GM19438 (cell line): ENCODE measurements at regions not wholly inside any gene's neighbourhood (a gene's known extent, or its start where the extent isn't known, plus 50 kb on each side); places are given as distances from the start of the nearest gene placed in this dataset.
"Not testable (repeated sequence)": the region's sequence is repeated elsewhere in the genome, so short reads cannot be mapped to it uniquely, and the experiment has no call there.

Experiments used
- ATAC-seq: cut with Tn5 transposase; IDR thresholded peaks from one replicate; pipeline ENCODE4 v1.9.1; 2021; ENCODE audit warnings: low read depth; ENCODE audit not compliant: unreplicated experiment

DNA sequence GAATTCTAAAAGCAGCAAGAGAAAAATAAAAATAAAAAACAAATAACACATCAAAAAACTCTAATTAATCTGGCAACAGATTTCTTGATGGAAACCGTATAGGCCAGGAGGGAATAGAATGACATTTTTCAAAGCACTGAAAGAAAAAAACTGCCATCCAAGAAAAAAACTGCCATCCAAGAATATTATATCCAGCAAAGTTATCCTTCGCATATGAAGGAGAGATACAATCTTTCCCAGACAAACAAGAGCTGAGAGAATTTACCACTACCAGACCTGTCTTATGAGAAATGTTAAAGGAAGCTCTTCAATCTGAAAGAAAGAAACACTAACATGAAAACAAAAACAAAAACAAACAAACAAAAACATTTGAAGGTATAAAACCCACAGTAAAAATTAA is 214.8 kb downstream of the EMP1 start:
- ATAC-seq = no peak

- no peak for ATAC-seq
These were observed 209.6 kb downstream of the EMP1 start for GRCh38 chr12:13405961-13406703.

- no peak for ATAC-seq
These were observed 208.3 kb downstream of the EMP1 start for GRCh38 chr12:13404631-13405473.

- ATAC-seq = no peak
These were observed 207.6 kb downstream of the EMP1 start for GRCh38 chr12:13404111-13404628.

DNA sequence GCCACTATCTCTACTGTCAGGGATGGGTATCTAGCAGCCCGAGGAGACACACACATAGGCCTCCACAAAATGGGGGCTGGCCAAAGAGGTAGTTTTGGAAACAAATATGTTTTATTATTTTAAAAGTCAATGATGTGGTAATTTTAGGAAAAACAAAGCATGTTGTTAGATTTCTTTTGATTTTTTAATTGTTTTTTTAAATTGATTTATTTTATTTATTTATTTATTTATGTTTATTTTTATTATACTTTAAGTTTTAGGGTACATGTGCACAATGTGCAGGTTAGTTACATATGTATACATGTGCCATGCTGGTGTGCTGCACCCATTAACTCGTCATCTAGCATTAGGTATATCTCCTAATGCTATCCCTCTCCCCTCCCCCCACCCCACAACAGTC is 194.8 kb downstream of the EMP1 start:
- ATAC-seq = not testable (repeated sequence)

- ATAC-seq = no peak
These were observed 194.4 kb downstream of the EMP1 start for GRCh38 chr12:13390918-13391317.

DNA sequence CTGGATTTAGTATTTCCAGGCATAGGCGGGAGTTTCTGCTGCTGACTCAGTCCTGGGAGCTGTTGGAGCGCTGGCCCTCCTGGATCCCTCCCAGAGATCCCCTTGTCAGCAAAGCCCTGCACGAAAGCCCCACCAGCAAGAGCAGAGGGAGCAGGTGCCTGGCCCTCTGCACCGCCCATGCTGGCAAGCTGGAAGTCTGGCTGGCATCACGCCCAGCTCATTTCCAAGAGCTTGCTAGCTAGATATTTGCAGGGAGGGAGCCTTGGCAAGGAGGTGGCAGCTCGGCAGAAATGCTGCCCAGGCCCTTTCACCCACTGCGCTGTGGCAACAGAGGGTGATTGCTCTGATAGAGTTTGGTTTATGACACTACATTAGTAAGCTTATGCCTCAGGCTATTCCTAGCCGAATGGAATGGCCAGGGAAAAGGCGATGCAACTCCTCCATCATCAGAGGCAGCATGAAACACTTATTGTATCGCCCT is 193.9 kb downstream of the EMP1 start:
- no peak for ATAC-seq

- no peak for ATAC-seq
These were observed 190.6 kb downstream of the EMP1 start for GRCh38 chr12:13387101-13387500.

DNA sequence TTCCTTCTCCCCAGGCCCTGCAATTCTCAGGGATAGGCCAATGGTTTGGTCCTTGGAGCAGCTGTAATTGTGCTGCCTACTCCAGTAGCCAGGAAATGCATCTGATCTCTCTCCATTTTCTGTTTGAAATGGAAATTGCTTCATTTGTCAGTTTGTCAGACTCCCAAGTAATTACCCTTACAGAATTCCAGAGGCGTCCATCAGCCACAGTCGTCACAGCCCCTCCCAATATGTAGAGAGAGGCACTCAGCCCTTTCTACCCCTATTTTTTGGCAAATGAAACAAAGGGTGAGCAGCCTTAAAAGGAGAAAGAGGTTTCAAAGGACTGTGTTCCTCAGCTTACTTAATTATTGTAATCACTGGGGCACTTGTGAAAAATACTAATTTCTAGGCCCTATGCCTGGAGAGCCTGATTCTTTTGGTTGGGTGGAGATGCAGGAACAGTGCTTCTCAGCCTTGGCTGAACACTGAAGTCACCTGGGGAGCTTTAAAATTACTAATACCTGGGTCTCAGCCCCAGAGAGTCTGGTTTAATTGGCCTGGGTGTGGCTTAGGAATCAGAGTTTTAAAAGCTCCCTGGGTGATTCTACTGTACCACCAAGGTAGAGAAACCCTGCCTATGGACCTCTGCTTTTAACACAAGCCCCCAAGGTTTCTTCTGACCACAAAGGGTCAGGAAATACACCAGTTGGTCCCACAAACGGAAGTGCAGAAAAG is 190.0 kb downstream of the EMP1 start:
- no peak for ATAC-seq

DNA sequence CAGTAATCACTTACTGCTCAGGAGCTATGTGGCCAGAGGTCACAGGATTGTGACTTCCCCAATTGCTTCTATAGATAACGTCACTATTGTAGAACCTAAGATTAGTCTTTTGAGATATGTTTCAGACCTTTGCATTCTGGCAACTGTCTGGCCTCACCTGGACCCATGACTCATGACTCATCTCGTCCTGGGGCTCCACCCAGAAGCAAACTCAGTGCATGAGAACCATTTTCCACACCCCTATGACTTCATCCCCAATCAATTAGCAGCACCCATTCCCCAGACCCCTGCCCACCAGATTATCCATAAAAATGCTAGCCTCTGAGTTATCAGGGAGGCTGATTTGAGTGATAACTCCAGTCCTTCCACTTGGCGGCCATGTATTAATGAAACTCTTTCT is 186.9 kb downstream of the EMP1 start:
- ATAC-seq = no peak

DNA sequence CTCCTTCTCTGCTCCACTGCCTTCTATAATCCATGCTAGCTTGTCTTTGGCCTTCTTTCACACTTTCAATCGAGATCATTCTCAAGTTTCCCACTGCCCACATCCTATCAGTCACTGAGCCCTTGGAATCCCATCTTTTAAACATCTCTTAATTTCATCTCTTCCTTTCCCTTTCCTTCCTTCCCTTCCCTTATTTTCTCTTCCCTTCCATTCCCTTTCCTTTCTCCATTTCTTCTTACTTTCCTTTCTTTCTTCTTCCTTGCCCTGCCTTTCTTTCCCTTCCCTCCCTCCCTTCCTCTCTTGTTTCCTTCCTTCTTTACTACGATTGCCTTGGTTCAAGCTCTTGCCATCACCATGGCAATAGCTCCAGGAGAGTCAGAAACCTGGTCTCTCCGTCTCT is 183.8 kb downstream of the EMP1 start:
- ATAC-seq = no peak

GRCh38 chr12:13379531-13380188 is 183.1 kb downstream of the EMP1 start:
- ATAC-seq = no peak

GRCh38 chr12:13377698-13378097 is 181.2 kb downstream of the EMP1 start:
- ATAC-seq = no peak

- no peak for ATAC-seq
These were observed 180.3 kb downstream of the EMP1 start for GRCh38 chr12:13376610-13377373.

DNA sequence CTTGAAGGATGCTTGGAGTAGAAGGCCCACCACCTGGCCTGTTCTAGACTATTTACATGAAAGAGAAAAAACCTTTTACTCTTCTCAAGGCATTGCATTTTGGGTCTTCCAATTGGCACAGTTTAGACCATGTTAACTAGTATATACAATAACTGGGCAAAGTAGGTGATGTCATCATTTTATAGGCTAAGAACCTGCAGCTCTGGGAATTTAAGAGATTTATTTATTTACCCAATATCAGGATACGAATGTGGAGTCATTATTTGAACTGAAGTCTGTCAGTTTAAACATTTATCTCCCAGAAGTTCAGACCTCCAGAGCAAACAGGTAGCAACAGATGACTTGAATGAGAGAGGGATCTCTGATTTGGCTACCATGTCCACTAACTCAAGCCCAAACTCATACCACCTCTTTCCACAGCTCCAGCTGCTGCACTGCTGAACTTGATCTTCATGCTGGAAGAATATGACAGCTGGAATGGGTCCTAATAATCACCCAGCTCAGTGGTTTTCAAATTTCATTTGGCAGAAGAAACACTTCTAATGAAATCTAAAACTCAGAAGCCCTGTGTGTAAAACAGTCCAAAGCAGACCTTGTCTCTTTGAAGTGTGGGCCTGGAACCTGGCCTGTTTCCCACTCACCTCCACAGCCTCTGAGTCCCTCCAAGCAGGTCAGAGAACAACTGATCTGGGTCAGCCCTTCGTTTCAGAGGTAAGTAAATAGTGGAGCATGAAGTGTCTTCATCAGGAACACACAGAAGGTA is 179.2 kb downstream of the EMP1 start:
- ATAC-seq = no peak

- no peak for ATAC-seq
These were observed 178.3 kb downstream of the EMP1 start for GRCh38 chr12:13374793-13375192.

DNA sequence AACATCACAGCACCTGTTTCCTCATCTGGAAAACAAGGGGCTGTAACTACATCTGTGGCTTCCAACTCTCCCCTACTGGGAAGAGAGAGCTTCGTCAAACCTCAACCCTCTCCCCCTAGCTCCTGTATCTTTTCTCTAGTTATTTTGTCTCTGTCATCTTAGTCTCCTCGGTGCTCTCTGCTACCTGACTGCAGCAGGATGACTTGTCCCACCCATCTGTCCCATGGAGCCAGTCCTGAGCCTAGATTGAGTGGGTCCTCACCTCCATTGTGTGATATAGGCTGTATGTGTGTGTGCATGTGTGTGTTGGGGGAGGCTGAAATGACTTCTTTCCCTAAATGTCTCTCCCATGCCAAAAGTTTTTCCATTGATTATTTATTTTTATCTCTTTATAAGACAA is 177.3 kb downstream of the EMP1 start:
- no peak for ATAC-seq

DNA sequence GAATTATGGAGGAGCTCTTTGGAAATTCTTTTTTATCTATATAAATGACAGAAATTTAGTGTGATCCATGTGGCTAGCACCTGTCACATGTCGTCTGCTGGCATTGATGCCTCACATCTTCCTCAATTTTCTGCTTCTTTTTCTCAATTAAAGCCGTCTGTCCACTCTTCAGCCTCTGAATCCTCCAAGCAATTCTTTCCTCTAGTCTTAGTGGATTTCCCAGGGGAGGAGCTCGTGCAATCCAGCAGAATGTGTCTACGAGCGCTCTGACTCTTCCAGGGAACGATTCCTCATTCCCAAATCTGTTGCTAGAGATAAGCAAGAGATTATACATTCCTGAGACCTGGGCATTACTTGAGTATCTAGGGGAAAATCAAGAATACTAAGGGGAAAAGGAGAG is 176.6 kb downstream of the EMP1 start:
- no peak for ATAC-seq

DNA sequence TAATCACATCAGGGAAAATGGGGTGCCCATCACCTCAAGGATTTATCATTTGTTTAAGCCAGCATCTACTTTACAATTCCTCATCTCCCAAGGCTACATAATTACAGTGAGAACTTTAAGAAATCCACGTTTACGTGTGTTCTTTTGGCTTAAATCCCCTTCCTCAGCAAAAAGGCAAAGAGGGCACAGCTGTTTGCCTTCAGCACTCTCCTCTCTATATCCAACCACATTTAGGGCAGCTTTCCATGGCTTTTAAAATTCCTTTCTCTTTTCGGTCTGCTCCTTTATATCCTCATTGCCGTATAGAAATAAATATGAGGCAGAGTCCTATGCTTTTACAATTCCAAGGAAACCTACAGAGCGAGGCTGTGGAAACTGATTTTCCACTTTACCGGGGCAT is 175.9 kb downstream of the EMP1 start:
- ATAC-seq = no peak
